ENCODE measurements at regions not wholly inside any gene's neighbourhood (a gene's known extent, or its start where the extent isn't known, plus 50 kb on each side); places are given as distances from the start of the nearest gene placed in this dataset.

- TF ChIP-seq, protein P1, sequence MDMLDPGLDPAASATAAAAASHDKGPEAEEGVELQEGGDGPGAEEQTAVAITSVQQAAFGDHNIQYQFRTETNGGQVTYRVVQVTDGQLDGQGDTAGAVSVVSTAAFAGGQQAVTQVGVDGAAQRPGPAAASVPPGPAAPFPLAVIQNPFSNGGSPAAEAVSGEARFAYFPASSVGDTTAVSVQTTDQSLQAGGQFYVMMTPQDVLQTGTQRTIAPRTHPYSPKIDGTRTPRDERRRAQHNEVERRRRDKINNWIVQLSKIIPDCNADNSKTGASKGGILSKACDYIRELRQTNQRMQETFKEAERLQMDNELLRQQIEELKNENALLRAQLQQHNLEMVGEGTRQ (IDR thresholded peaks at IDR 0.05; ENCODE audit: low read length), result no peak
- TF ChIP-seq KDM5A (IDR thresholded peaks at IDR 0.05; ENCODE audit: low read length), result no peak
- TF ChIP-seq ZNF274 (IDR thresholded peaks at IDR 0.05; ENCODE audit: borderline replicate concordance, extremely low read depth, low read length), result no peak
Measured at GRCh38 chr18:76581261-76581660, 86.2 kb upstream of the ZNF516 start (continued).

Measured in H1 (cell line).